Stimulated activated CD4-positive, alpha-beta T cell treated with anti-CD3 and anti-CD28 coated beads, Interleukin-4, amount 100 ng/mL, for 24 hours (primary cell): ENCODE measurements at regions not wholly inside any gene's neighbourhood (a gene's known extent, or its start where the extent isn't known, plus 50 kb on each side); places are given as distances from the start of the nearest gene placed in this dataset.

Experiments
- DNase-seq: peaks from one replicate; pipeline ENCODE4 v3.0.0-alpha.2; 2020

DNA sequence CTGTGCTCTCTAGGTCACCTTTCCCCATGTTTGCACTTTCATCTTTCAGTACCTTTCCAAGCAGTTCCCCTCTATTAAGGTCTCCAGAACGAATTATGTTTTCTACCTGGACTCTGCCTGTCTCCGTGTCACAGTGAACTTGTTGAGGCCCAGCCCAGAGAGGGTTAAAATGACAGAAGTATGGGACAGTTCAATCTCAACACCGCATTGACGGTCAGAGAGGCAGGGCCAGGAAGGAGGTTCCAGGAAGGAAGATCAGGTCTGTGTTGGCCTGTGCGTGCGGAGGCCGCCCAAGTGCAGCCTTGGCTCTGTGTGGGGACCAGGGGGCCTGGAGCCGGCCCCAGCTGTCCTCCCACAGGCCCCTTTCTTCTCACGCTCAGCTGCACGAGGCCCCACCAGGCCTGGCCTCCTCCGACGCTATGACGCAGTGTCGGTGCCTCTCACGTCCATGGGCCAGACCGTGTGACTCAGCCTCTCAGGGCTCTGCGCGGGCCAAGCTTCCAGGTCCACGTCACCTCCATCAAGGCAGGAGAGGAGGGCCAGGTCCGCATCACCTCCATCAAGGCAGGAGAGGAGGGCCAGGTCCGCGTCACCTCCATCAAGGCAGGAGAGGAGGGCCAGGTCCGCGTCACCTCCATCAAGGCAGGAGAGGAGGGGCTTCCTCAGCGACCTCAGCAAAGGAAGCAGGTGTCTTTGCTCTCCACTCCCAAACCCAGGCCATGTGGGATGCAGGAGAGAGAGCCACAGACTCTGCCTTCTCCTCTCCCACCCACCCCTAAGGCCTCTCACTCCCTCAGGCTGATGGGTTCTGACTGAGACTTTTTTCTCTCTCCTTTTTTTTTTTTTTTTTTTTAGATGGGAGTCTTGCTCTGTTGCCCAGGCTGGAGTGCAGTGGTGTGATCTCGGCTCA lies 83.1 kb downstream of the CPN2 start:
- DNase-seq = no peak

DNA sequence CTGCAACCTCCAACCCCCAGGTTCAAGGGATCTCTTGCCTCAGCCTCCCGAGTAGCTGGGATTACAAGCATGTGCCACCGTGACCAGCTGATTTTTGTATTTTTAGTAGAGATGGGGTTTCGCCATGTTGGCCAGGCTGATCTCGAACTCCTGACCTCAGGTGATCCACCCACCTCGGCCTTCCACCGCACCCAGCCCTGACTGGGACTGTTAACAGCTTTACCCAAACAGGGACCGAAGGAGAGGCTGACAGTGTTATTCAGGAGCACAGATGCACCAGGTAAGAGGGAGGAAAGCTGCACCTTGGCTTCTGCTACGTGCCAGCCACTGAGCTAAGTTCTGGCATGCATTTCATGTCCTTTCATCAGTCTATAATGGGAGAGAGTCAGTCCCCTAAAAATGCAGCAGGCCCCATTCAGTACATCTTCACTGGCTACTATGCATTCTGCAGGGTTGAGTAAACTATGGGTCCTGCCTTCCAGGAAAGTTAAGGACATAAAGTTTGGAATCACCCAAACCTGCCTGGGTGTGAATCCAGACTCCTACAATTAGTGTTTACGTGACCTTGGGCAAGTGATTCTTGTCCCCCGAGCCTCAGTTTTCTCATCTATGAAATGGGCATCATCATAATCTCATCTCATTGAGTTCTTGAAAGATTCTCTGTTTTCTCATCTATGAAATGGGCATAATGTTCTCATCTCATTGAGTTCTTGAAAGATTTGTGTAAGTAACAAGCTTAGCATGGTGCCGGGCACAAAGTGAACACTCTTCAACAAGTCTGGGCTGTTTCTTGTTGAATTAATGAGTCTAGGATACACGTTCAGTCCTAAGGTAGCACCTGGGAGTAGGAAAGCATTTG lies 82.2 kb downstream of the CPN2 start:
- DNase-seq = no peak

DNA sequence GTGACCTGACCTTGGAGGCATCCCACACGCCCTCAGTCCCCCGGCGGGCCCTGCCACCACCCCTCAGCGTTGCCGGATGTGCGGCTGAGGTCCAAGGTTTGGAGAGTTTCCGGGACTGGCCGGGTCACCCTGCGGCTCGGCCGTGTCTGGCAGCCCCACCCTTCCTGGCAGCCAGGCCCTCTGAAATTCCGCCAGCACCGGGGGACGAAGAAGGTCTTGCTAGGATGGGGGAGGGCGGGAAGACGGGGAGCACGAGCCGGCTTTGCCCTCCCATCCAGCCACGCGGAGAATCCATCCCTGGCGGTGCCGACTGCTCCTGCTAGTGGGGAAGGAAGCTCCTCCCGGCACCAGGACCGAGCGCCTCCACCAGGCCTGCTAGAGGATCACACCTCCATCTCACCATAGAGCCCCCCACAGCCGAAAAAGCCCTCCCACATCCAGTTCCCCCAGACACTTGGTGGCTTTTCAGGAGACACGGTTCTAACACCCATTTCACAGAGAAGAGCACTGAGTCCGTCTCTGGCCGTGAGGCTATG lies 81.5 kb downstream of the CPN2 start:
- no peak for DNase-seq

DNA sequence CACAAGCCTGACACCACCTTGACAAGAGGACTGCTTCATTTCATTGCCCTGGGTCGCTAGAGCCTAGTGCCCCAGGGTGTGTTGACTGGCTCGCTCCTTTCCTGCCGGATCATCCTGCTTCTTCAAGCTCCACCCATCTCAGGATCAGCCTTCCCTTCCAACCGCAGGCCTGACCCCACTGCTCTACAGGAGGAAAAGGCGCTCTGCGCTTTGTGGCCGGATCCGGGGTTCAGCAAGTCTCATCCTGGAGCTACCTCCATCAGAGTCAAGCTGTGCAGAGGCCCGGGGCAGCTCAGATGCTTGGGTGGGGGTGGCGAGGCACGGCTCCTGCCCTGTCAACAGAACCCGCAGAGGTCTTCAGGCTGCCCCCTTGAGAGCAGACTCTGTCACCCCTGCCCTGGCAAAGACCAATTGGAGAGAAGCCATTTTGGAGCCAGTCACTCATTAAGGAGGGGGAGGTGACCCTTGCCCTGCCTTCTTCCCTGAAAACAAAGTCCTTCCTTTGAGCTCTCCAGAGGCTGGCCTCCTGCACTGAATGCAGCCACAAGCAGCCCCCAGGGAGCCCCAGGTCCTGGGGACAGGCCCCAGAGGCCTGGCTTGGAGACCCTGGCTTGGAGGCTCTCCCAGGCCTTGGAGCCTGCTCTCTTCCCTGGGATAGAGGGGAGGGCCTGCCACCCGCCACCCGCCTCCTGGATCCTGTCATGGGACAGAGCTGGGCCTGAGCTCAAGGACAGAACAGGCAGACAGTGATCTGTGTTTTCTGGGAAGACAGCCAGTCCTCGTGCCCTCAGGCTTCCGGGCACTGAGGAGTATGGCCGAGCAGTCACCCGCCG lies 80.3 kb downstream of the CPN2 start:
- no peak for DNase-seq

DNA sequence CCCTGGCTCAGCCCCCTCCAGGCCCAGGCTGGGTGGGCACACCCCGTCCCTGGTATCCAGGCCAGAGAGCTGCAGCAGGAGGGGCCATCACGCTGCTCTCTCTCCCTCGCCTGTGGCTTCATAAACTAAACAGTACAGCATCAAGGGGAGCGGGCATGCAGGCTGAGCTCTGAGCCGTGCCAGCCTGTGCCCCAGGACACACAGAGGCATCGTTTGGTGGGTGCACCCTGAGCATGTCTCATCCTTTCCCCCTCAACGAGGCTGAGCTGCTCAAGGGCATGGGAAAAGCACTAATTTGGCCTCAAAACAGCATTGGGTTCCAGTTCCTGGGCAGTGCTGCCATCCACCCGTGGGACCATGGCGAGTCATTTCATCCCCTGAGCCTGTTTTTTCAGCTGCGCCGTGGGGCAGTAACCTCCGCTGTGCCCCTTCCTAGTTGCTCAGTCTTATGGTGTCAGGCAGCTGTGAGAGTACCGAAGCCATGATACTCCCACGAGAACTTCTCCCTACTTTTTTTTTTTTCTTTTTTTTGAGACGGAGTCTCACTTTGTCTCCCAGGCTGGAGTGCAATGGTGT lies 79.6 kb downstream of the CPN2 start:
- no peak for DNase-seq

DNA sequence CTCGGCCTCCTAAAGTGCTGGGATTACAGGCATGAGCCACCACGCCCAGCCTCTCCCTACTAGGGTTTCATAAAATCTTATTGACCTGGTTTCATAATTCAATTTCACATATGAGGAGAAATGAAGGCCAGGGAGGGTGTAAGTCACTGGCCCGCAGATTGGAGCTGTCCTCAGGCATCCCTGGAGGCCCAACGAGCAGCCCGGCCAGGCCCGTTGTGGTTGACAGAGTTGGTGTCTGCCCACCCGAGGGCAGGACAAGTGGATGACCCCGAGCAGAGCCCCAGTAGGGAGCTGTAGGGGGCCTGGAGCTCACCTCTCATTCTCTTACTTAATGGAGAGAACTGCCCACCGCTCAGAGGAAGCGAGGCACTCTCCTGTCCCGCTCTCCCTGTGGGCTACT lies 78.9 kb downstream of the CPN2 start:
- no peak for DNase-seq

DNA sequence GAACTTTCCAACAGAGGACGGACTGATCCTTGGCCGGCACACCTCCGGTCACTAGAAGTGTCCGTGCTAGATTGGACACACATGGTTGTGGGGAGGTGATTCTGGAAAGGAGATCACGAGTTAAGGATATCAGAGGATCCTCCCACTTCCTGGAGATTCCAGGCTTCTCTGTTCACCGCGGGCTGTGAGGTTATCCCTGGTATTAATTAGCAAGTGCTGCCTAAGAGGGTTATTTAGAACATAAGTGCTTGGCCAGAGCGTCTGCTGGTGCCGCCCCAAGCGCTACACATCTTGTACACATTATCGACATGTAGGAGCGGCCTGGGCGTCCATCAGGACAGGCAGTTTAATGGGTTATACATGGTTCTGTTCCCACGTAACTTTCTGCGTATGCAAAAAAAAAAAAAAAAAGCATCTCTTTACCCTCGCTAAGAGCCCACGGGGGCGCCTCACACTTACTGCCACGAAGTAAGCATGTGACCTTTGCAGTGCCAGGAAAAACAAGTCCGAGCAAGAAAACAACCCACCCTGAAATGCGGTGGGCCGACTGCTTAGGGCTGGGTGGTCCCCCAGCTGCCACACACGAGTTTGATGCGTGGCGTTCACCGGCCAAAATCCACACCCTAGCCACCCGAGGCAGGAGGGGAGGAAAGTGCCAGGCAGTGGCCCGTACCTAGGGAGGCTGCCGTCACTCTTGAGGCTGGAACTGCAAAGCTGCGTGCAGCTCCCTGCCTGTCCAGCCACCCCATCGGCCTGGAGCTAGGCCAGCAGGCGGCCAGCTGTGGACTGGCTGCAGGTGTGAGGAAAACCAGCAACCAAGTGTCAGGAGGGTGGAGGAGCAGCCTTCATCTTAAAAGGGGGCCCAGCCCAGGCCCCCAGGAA lies 78.0 kb downstream of the CPN2 start:
- no peak for DNase-seq

DNA sequence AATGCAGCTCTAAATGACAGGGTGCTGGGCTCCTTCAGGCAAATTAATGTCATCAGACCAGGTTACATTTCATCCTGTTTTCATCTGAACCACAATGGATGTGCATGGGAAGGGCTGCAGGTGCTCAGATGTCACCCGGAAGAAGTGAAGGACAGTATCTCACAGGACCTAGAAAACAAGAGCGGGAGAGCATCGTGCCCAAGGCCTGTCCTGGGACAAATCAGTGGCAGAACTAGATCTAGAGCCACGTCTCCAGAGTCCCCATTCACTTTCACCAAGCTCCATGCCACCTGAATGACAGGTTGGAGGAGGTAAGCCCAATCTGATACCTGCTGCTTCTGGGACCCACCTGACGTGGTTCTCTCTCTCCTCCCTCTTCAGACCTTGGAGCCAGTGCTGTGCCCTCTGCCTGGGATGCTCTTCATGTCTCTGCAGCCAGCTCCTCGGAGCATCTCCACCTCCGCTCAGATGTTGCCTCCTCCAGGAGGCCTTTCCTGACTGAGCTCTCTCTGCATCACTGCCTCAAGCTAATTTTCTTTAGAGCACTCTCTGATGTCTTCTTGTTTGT lies 77.3 kb downstream of the CPN2 start:
- DNase-seq = no peak

DNA sequence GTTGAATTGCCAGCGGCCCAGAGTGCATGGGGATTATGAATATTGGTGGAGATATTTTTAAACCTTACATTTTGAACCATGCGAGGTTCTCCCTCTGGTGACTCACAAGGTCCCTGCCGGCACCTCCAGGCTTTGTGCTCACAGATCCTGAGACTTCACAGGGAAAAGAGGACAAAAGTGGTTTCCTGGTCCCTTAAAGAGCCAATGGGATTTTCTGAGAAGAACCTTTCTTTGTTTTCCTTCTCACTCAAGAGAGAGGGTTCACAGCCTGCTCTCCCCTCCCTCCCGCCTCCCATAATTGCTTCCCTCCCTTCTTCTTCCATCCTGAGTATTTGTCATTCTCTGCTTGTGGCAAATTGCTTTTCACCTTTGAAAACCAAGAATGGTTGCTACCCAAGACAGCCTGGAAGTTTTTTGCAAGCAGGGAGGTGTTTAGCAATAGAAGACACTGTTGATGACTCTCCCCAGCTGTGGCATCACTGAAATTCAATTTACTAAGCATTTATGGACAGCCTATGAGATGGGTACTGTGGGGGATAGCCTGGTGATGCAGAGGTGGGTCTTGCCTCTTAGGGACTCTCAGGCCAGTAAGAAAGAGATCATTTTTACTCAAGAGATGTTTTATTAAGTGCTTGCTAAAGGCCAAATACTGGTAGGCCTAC lies 76.6 kb downstream of the CPN2 start:
- DNase-seq = no peak

DNA sequence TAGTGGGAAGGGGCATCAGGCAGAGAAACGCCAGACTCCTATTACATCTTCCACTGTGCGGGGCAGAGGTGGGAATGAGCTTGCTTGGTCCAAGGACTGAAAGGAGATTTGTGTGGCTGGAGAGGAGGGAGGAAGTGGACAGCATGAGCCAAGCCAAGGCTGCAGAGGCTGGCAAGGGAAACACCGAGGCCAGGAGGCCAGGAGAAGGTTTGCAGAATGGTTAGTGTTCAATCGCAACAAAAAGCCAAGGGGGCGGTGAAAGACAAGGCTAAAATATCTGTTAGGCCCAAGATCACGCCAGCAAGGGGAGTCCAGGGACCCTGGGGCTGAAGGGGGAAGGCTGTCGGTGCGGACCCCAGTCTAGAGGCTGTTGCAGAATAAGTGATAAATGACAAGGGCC lies 75.8 kb downstream of the CPN2 start:
- DNase-seq = no peak

DNA sequence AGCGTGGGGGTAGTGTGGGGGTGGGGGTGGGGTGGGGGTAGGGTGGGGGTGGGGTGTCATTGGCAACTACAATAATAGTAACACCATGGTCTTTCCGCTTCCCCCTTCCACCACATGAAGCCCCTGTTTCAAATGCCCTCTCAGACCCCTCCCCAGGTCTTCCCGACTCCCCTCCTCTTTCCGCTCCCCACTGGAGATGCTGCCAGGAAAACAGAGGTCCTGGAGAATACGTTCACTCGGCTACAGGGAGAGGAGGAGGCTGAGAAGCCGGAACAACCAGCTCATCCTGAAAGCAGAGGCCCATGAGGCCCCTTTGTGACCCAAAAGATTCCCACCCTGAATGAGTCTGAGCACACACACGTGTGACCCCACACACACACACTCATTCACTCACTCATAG lies 75.4 kb downstream of the CPN2 start:
- DNase-seq = no peak

DNA sequence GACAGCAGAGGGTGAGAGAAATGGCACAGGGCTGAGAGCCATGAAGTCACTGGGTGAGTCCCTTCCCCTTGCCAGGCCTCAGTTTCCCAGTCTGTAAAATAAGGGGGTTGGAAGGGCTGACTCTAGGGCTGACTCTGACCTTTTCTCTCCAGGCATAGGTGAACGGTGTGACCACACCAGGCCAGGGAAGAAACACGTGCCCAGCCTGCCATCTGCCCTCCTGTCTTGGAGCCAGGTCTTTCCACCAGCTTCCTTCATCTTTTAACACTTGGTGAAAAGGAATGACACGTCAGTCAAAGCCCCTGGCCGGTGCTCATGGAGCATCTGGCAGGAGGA lies 74.4 kb downstream of the CPN2 start:
- DNase-seq = no peak

DNA sequence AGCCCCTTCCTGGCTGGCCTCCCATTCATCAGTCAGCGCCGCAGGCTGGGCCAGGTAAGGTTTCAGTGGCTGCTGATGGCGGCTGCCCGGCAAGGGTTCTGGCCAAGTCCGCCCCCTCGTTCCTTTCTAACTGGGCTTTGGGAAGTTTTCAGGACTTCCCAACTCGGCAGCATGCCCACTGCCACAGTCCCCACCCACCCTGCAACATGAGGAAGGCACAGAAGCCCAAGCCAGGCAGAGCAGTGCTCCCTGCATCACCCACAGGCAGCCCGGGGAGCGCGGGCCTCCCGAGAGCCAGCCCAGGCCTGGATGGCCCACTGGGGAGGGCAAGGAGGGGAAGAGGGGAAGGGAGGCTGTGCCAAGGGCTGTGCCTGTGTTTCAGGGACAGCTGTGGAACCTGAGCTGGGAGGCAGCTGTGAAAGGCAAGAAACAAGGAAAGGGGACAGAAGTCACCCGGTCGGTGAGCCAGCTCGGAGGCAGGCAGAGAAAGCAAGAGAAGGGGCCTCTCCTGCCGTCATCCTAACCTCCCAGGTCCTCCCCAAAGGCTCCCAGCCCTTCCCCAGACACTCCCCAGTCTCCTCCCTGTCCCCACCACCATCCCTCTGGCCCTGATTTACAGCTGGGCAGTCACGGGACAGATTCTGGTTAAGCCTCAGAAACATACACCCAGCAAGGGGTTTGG lies 73.9 kb downstream of the CPN2 start:
- no peak for DNase-seq

DNA sequence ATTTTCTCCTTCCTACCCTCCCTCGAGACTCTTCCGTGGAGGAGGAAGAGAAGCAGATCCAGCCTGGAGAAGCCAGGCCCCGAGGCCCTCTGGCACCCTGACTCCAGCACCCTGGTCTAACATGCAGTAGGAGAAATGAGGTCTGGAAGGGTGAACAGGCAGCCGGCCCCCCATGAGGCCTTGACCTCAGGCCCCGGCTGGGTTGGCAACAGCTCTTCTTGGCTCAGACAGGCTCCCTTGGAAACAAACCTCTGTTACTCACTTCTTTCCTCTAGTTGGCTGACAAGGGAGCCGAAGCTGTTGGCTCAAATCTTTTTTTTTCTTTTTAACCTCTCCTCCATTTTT lies 73.4 kb downstream of the CPN2 start:
- DNase-seq = no peak

DNA sequence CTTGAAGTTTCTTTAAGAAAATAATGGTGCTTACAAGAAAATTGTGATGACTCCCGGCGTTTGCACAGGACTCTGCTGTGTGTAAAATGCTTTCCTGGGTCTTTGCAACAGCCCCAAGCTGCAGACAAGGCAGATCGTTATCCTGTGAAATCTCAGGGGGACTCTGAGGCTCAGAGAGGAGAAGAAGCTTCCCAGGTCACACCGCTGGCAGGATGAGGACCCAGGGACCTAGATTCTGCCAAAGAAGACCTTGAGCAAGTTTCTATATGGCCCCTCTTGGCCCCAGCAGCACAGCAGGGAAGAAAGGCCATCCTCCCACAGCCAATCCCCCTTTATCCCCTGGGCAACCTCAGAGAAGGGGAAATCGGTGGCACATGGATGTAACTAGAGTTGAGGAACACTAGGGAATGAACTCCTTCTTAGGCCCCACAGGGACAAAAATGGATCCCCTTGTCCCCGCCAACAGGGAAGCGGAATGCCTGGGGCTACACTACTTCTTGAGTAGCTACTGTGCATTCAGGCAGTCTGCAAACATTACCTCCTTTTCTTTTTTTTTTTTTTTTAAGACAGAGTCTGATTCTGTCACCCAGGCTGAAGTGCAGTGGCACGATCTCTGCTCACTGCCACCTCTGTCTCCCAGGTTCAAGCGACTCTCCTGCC lies 72.8 kb downstream of the CPN2 start:
- no peak for DNase-seq

DNA sequence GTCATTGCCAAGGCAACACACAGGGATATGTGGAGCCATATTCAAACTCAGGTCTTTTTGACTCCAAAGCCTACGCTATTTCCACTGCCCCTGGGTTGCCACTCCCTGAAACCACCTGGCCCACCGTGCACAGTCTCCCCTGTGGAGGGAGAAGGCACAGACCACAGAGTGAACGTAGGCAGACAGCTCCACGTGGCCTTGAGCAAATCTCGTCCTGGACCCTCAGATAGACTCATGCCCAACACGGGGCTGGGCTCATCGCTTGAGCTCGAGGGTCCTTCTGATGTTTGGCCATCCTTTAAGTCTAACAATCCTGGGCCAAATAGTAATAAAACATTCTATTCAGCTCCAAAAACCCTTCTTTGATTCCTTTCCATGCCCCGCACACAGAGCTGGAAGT lies 72.0 kb downstream of the CPN2 start:
- DNase-seq = no peak

DNA sequence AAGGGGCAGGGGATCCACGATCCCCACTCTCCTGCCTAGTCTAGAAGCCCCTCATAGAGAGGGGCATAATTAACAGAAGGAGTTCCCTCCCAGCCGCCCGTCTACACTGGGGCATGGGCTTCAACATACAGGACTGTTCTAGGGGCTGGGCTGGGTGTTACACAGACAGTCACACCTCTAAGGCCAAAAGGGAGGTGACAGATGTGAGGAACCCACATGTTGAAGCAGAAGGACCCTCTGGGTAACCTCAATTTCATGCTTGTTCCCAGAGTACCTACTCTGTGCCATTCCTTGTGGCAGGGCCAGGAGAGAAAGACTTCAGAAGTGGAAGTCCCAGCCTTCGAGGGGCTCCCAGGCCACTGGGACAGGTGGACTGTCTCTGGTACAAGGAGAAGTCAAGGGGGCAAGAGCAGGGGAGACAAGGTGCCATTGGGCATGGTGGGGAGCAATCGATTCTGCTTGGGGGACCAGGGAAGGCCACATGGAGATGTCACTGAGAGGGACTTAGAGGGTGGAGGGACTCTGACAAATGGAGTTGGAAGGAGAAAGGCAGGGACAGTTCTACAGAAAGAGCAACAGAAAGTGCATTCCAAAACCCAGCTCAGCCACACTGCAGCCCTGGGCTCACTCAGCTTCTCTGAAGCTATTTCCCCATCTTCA lies 71.3 kb downstream of the CPN2 start:
- no peak for DNase-seq

DNA sequence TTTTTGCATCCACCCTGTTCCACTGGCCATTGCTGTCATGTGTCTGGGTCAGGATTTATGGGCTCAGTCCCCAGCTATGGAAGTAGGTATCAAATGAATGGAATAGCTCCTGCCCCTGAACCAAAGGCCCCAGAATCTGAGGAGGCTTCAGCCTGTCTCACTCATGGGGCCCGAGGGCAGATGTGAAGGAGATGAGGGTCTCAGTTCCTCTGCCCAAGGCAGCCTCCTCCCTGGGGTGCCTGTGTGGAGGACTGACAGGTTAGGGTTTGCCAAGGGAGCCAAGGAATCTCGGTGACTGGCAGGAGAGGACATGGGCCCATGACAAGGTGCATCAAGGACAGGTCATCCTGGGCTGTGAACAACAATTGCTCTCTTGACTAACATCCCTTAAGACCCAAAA lies 70.4 kb downstream of the CPN2 start:
- DNase-seq = no peak

DNA sequence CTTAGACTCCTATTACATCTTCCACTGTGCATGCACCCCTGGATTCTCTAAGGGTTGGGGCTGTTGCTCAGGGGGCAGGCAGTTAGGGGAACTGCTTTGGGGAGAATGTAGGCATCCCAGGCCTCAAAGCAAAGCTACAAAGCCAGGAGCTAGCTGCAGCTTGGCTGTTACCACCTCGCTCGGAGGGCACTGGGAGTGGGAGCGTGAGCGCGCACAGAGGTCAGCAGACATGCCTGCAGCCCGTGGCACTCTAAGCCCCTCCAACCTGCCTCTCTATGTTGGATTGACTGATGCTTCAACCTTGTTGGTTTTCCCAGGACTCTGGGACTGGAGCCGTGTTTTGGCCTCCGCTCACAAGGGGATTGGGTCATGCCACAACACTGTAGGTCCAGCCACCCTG lies 69.8 kb downstream of the CPN2 start:
- no peak for DNase-seq
